ENCODE measurements at regions not wholly inside any gene's neighbourhood (a gene's known extent, or its start where the extent isn't known, plus 50 kb on each side); places are given as distances from the start of the nearest gene placed in this dataset.

DNA sequence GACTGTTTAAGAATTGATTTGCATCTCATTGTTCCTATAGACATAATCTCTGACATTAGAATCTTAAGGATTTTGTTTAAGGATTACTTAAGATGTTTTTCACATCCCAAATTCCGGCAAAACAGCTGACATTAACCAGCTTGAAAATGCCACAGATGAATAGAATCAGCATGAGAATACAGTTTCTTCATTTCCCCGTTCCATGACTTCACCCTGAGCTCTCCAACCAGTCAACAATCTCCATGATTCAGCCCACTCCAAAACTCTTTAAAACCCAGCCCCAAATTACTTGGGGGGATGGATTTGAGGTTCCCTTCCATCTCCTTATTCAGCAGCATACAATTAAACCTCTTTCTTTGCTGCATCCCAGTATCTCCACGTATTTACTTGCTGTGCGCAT is 201.0 kb downstream of the LYPLAL1 start:
- Histone ChIP-seq H3K4me1 (ENCODE audit: control insufficient read depth, insufficient read depth, low read length) (no peaks in the 10 kb centered on the region), H3K27ac (ENCODE audit: low read length) (no peak overlapping the region), H3K36me3 (ENCODE audit: control insufficient read depth, insufficient read depth, low read length) (no peaks in the 10 kb centered on the region), H3K4me3 (ENCODE audit: low read length) (no peak overlapping the region), H3K9me3 (ENCODE audit: control insufficient read depth, insufficient read depth, low read length) (no peaks in the 10 kb centered on the region), H3K27me3 (ENCODE audit: control insufficient read depth, insufficient read depth, low read length) (no peaks in the 10 kb centered on the region)
- no peaks in the 10 kb centered on the region for H3K4me1 Mint-ChIP-seq
- H3K27me3 Mint-ChIP-seq (ENCODE audit: low read depth in 2 of 2), result no peaks in the 10 kb centered on the region
- intact Hi-C loops (cut with micrococcal nuclease), result no loop called here
- 89% methylated on average over 4 of the region's 4 CpGs for whole genome bisulfite sequencing (ENCODE audit: insufficient coverage)
- H3K36me3 Mint-ChIP-seq, result no peaks in the 10 kb centered on the region
- DNase-seq (no peak), ATAC-seq (no peak)
- no peak overlapping the region for H3K4me3 Mint-ChIP-seq
- H3K9me3 Mint-ChIP-seq, result peaks cover 3 to 5% of the 10 kb centered on the region in 2 donors
- H3K27ac Mint-ChIP-seq, result no peak overlapping the region
- TF ChIP-seq, protein P1, sequence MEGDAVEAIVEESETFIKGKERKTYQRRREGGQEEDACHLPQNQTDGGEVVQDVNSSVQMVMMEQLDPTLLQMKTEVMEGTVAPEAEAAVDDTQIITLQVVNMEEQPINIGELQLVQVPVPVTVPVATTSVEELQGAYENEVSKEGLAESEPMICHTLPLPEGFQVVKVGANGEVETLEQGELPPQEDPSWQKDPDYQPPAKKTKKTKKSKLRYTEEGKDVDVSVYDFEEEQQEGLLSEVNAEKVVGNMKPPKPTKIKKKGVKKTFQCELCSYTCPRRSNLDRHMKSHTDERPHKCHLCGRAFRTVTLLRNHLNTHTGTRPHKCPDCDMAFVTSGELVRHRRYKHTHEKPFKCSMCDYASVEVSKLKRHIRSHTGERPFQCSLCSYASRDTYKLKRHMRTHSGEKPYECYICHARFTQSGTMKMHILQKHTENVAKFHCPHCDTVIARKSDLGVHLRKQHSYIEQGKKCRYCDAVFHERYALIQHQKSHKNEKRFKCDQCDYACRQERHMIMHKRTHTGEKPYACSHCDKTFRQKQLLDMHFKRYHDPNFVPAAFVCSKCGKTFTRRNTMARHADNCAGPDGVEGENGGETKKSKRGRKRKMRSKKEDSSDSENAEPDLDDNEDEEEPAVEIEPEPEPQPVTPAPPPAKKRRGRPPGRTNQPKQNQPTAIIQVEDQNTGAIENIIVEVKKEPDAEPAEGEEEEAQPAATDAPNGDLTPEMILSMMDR (IDR thresholded peaks at IDR 0.05), result no peak

DNA sequence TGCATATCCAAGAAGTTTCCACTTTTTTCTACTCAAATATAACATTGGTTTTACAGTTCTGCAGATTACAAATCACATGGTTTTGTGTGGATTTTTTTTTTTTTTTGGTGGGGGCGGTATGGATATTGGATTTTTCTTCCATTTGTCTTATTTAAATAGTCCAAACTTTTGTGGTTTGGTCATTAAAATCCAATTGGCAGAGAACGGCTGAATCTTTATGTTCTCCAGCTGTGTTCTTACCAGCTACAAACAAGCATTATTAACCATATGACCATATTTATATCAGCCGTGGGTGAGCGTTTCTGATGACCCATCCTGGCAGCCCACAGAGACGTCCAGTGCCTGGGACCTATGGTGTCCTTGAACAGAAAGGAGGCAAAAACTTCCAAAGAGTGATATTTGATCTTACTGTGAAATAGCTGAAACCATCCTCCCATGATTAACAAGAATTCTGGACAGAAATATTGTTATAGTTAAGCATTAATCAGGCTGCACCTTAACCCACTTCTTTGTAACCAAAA is 200.4 kb downstream of the LYPLAL1 start:
- no peaks in the 10 kb centered on the region for H3K4me1 Mint-ChIP-seq
- peaks cover 3 to 5% of the 10 kb centered on the region in 2 donors for H3K9me3 Mint-ChIP-seq
- no peaks in the 10 kb centered on the region for H3K36me3 ChIP-seq (ENCODE audit: control insufficient read depth, insufficient read depth, low read length)
- DNase-seq, result no peak
- no peak overlapping the region for H3K4me3 ChIP-seq (ENCODE audit: low read length)
- H3K4me3 Mint-ChIP-seq, result no peak overlapping the region
- no peak overlapping the region for H3K27ac Mint-ChIP-seq
- intact Hi-C loops (cut with micrococcal nuclease), result no loop called here
- H3K27ac ChIP-seq (ENCODE audit: low read length), result no peak overlapping the region
- TF ChIP-seq, protein P1 (IDR thresholded peaks at IDR 0.05), result no peak
- no peaks in the 10 kb centered on the region for H3K36me3 Mint-ChIP-seq
- no peak for ATAC-seq
- no peaks in the 10 kb centered on the region for H3K4me1 ChIP-seq (ENCODE audit: control insufficient read depth, insufficient read depth, low read length)
- no peaks in the 10 kb centered on the region for H3K27me3 ChIP-seq (ENCODE audit: control insufficient read depth, insufficient read depth, low read length)
- no peaks in the 10 kb centered on the region for H3K9me3 ChIP-seq (ENCODE audit: control insufficient read depth, insufficient read depth, low read length)
- no peaks in the 10 kb centered on the region for H3K27me3 Mint-ChIP-seq (ENCODE audit: low read depth in 2 of 2)
- WGBS (ENCODE audit: insufficient coverage), result 92% methylated on average over 3 of the region's 5 CpGs

DNA sequence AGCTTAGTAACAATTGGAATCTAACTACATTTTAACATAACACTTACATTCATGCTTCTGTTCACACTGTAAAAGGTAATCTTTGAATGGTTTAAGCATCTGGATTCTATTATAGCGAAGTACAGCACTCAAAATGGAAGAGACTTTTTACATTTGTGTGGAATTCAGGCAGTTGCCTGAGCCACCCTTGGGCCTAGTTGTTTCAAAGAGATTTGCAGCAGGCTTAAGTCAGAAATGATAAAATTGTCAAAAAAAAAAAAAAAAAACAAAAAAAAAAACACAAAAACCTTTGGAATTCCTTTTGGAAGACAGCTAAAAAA is 199.9 kb downstream of the LYPLAL1 start:
- no peaks in the 10 kb centered on the region for H3K4me1 Mint-ChIP-seq
- H3K27me3 ChIP-seq (ENCODE audit: control insufficient read depth, insufficient read depth, low read length), result no peaks in the 10 kb centered on the region
- no peaks in the 10 kb centered on the region for H3K36me3 ChIP-seq (ENCODE audit: control insufficient read depth, insufficient read depth, low read length)
- H3K4me1 ChIP-seq (ENCODE audit: control insufficient read depth, insufficient read depth, low read length), result no peaks in the 10 kb centered on the region
- H3K4me3 Mint-ChIP-seq, result no peak overlapping the region
- no peak for ATAC-seq
- no peak overlapping the region for H3K4me3 ChIP-seq (ENCODE audit: low read length)
- no peak overlapping the region for H3K27ac ChIP-seq (ENCODE audit: low read length)
- TF ChIP-seq, protein P1 (IDR thresholded peaks at IDR 0.05), result no peak
- no peak for DNase-seq
- no peaks in the 10 kb centered on the region for H3K27me3 Mint-ChIP-seq (ENCODE audit: low read depth in 2 of 2)
- WGBS (ENCODE audit: insufficient coverage), result 80% methylated on average over 1 of the region's 1 CpG
- intact Hi-C loops (cut with micrococcal nuclease), result no loop called here
- no peaks in the 10 kb centered on the region for H3K36me3 Mint-ChIP-seq
- no peak overlapping the region for H3K27ac Mint-ChIP-seq
- H3K9me3 Mint-ChIP-seq, result peaks cover 3 to 5% of the 10 kb centered on the region in 2 donors
- no peaks in the 10 kb centered on the region for H3K9me3 ChIP-seq (ENCODE audit: control insufficient read depth, insufficient read depth, low read length)

DNA sequence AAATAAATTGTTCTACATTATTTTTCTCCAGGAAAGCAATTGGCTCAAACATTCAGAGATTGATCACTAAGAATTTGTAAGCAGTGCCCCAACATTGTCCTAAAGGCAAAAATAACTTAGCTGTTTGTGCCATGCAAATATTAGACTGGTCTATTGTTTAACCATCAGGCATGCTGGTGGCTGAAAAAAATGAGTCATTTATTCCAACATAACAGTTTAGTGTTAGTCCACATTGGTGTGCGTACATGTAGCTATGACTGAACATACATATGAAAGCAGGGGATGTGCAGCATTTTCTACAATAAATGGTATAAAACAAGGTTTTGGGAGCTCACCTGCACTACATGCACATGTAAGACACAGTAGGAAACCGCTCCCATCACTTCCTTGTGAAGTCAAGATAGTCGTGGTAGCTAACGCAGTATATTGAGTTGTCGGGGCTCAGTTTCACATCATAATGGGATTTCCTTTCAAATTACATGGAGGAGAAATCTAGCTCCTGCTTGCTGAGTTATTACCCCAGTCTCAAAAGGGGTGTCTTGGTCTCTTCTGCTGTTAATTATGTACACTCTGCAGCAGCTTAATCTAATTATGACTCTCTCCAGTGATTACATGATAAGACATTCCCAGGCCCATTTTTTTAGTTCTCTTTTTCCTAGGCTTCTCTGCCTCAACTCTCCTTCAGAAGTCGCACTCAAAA is 199.4 kb downstream of the LYPLAL1 start:
- Histone ChIP-seq H3K4me3 (ENCODE audit: low read length) (no peak overlapping the region), H3K9me3 (ENCODE audit: control insufficient read depth, insufficient read depth, low read length) (no peaks in the 10 kb centered on the region), H3K4me1 (ENCODE audit: control insufficient read depth, insufficient read depth, low read length) (no peaks in the 10 kb centered on the region), H3K27me3 (ENCODE audit: control insufficient read depth, insufficient read depth, low read length) (no peaks in the 10 kb centered on the region), H3K27ac (ENCODE audit: low read length) (no peak overlapping the region), H3K36me3 (ENCODE audit: control insufficient read depth, insufficient read depth, low read length) (no peaks in the 10 kb centered on the region)
- TF ChIP-seq, protein P1 (IDR thresholded peaks at IDR 0.05), result no peak
- Mint-ChIP-seq H3K9me3 (peaks cover 3 to 5% of the 10 kb centered on the region in 2 donors), H3K27me3 (ENCODE audit: low read depth in 2 of 2) (no peaks in the 10 kb centered on the region), H3K4me3 (no peak overlapping the region), H3K36me3 (no peaks in the 10 kb centered on the region), H3K4me1 (no peaks in the 10 kb centered on the region), H3K27ac (no peak overlapping the region)
- DNase-seq (no peak), ATAC-seq (no peak)
- intact Hi-C loops (cut with micrococcal nuclease), result no loop called here
- WGBS (ENCODE audit: insufficient coverage), result 92% methylated on average over 6 of the region's 6 CpGs

All from natural killer cell (primary cell).